B cell (primary cell): ENCODE measurements at regions not wholly inside any gene's neighbourhood (a gene's known extent, or its start where the extent isn't known, plus 50 kb on each side); places are given as distances from the start of the nearest gene placed in this dataset.

Experiments
- ATAC-seq: fragments of 200-7000 bp; cut with Tn5 transposase; one replicate; pipeline ENCODE4 v1.10.0; 2021; ENCODE audit warnings: low read depth, mild to moderate bottlenecking, moderate number of reproducible peaks, moderate library complexity
- CTCF ChIA-PET: fragments of 350-600 bp; sonication (Branson Sonifier 250); formaldehyde crosslinking; loops from one replicate; lab custom pipeline; 2021; ENCODE audit warnings: antibody characterized with exemption, inconsistent platforms; lab: Charles Lee
- POLR2A ChIA-PET: fragments of 350-600 bp; sonication (Branson Sonifier 250); formaldehyde crosslinking; loops from one replicate; lab custom pipeline; 2021; ENCODE audit warnings: antibody characterized with exemption; lab: Charles Lee
- DNase-seq: peaks from one replicate; pipeline ENCODE4 v3.0.0; 2013
- H2AFZ ChIP-seq: 2 replicates; pipeline ENCODE4 v1.6.1; 2012; ENCODE audit warnings: mild to moderate bottlenecking, low read depth, low read length; ENCODE audit not compliant: insufficient read depth, poor library complexity, severe bottlenecking
- H3K27ac ChIP-seq, 2 donors: 1 replicate in 1 of 2; 2 replicates in 1 of 2; pipeline ENCODE4 v1.5.1; 2012 to 2013; ENCODE audit warnings: low read length in 2 of 2, mild to moderate bottlenecking in 2 of 2, moderate library complexity in 1 of 2
- H3K27me3 ChIP-seq, 4 experiments: fragments of 200-600 bp in 1 of 4; sonication (generic) in 1 of 4; replicated peaks in 1 of 4; 1 replicate in 2 of 4; 2 replicates in 2 of 4; pipeline versions ENCODE4 v1.6.1 to v1.7.0; 2013 to 2016; ENCODE audit warnings: low read length in 3 of 4, mild to moderate bottlenecking in 2 of 4, mixed read lengths in 1 of 4, moderate library complexity in 1 of 4; ENCODE audit not compliant: insufficient read depth in 4 of 4, control insufficient read depth in 3 of 4; ENCODE audit errors: control extremely low read depth in 1 of 4
- H3K36me3 ChIP-seq, 2 experiments: replicated peaks in 1 of 2; 1 replicate in 1 of 2; 2 replicates in 1 of 2; pipeline versions ENCODE4 v1.6.1 to v1.7.1; 2013; ENCODE audit warnings: low read length in 1 of 2; ENCODE audit not compliant: insufficient read depth in 2 of 2, control insufficient read depth in 1 of 2; ENCODE audit errors: control extremely low read depth in 1 of 2, extremely low read depth in 1 of 2
- H3K4me1 ChIP-seq, 2 donors: fragments of 200-600 bp in 1 of 2; sonication (generic) in 1 of 2; 1 replicate in 1 of 2; 2 replicates in 1 of 2; pipeline versions ENCODE4 v1.5.1 to v1.6.1; 2013 to 2017; ENCODE audit warnings: low read length in 2 of 2; ENCODE audit not compliant: control insufficient read depth in 2 of 2, insufficient read depth in 2 of 2
- H3K4me2 ChIP-seq: replicated peaks from 2 replicates; pipeline ENCODE3; 2012; ENCODE audit warnings: mild to moderate bottlenecking, low read depth, low read length; ENCODE audit not compliant: poor library complexity, severe bottlenecking
- H3K4me3 ChIP-seq, 5 experiments: fragments of 200-600 bp in 1 of 5; sonication (generic) in 1 of 5; 1 replicate in 3 of 5; 2 replicates in 2 of 5; pipeline versions ENCODE4 v1.5.1 to v1.7.0; 2011 to 2016; ENCODE audit warnings: low read length in 4 of 5, mild to moderate bottlenecking in 4 of 5, low read depth in 2 of 5, control low read depth in 1 of 5, moderate library complexity in 1 of 5; ENCODE audit not compliant: insufficient read depth in 1 of 5; ENCODE audit errors: control extremely low read depth in 1 of 5, extremely low read depth in 1 of 5
- H3K79me2 ChIP-seq: fragments of 200-600 bp; sonication (generic); one replicate; pipeline ENCODE4 v1.6.0; 2016; ENCODE audit warnings: low read length; ENCODE audit not compliant: control insufficient read depth, insufficient read depth
- H3K9ac ChIP-seq: fragments of 200-600 bp; sonication (generic); 2 replicates; pipeline ENCODE4 v1.6.1; 2017; ENCODE audit warnings: mild to moderate bottlenecking, low read length, moderate library complexity
- H3K9me3 ChIP-seq, 3 donors: one replicate each; pipeline versions ENCODE4 v1.6.1 to v1.7.1; 2013; ENCODE audit warnings: low read length in 2 of 3; ENCODE audit not compliant: control insufficient read depth in 2 of 3, insufficient read depth in 1 of 3; ENCODE audit errors: control extremely low read depth in 1 of 3
- H4K20me1 ChIP-seq: 2 replicates; pipeline ENCODE4 v1.6.0; 2012; ENCODE audit warnings: mild to moderate bottlenecking, low read length; ENCODE audit not compliant: insufficient read depth, control insufficient read depth, poor library complexity, severe bottlenecking
- H3K27ac Mint-ChIP-seq: one replicate; pipeline ENCODE4 v1.8.0; 2021; ENCODE audit warnings: mixed read lengths
- H3K27me3 Mint-ChIP-seq: one replicate; pipeline ENCODE4 v1.8.0; 2021; ENCODE audit warnings: mixed read lengths
- H3K4me1 Mint-ChIP-seq: one replicate; pipeline ENCODE4 v1.8.0; 2021; ENCODE audit warnings: mixed read lengths
- H3K4me3 Mint-ChIP-seq: one replicate; pipeline ENCODE4 v1.8.0; 2021; ENCODE audit warnings: mixed read lengths
- H3K9me3 Mint-ChIP-seq: one replicate; pipeline ENCODE4 v1.8.0; 2022; ENCODE audit warnings: mixed read lengths; ENCODE audit not compliant: insufficient read depth
- EZH2 ChIP-seq: IDR thresholded peaks from 2 replicates; pipeline ENCODE4 v1.6.1; 2012; ENCODE audit warnings: borderline replicate concordance, low read depth, mild to moderate bottlenecking, moderate library complexity, low read length; ENCODE audit not compliant: insufficient read depth, poor library complexity, severe bottlenecking
- whole genome bisulfite sequencing: methylation state at CpG from one replicate; pipeline ENCODE4 v1.1.5; 2013; ENCODE audit warnings: missing lambda C conversion rate; ENCODE audit not compliant: insufficient coverage; 5-methylcytosine and 5-hydroxymethylcytosine counted together
- intact Hi-C: fragments of 100-400 bp; cut with micrococcal nuclease; formaldehyde crosslinking; loops from one replicate; pipeline ENCODE4 v1.10.0; 2022
- TF ChIP-seq, protein P1 (sequence below): fragments of 200-600 bp; IDR thresholded peaks from one replicate; pipeline ENCODE4 v1.8.0; 2022; ENCODE audit warnings: antibody characterized with exemption, mild to moderate bottlenecking

DNA sequence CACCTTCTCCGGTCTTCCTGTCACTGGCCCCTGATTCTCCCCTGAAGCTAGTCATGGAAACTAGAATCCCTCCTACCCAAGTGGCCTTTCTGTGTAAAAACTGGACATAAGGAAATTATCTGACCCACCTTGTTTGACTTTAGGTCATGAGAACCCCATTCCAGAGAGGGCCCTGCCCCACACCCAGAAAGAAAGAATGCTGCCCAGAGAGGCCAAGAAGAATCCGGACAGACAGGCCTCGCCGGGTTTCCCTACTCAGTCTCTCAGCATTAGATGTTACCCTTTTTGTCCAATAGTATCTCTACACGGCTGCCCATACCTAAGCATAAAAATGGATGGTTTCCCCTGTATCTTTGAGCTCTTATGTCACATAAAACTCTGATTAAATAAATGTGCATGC, 83.3 kb upstream of the HELT start:
- peaks cover 0 to 6% (median 0%) of the 10 kb centered on the region in 4 experiments for H3K27me3 ChIP-seq
- H3K36me3 ChIP-seq: no peaks in the 10 kb centered on the region
- H2AFZ ChIP-seq: no peak overlapping the region
- no peak for DNase-seq
- TF ChIP-seq EZH2: no peak
- TF ChIP-seq, protein P1, sequence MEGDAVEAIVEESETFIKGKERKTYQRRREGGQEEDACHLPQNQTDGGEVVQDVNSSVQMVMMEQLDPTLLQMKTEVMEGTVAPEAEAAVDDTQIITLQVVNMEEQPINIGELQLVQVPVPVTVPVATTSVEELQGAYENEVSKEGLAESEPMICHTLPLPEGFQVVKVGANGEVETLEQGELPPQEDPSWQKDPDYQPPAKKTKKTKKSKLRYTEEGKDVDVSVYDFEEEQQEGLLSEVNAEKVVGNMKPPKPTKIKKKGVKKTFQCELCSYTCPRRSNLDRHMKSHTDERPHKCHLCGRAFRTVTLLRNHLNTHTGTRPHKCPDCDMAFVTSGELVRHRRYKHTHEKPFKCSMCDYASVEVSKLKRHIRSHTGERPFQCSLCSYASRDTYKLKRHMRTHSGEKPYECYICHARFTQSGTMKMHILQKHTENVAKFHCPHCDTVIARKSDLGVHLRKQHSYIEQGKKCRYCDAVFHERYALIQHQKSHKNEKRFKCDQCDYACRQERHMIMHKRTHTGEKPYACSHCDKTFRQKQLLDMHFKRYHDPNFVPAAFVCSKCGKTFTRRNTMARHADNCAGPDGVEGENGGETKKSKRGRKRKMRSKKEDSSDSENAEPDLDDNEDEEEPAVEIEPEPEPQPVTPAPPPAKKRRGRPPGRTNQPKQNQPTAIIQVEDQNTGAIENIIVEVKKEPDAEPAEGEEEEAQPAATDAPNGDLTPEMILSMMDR: no peak
- no peak overlapping the region for H3K27ac ChIP-seq
- H3K4me1 ChIP-seq: no peaks in the 10 kb centered on the region
- H3K79me2 ChIP-seq: no peaks in the 10 kb centered on the region
- H3K4me3 ChIP-seq: no peak overlapping the region
- Mint-ChIP-seq H3K27me3 (peaks cover 18% of the 10 kb centered on the region), H3K4me1 (no peaks in the 10 kb centered on the region), H3K9me3 (peaks cover 2% of the 10 kb centered on the region), H3K27ac (no peak overlapping the region), H3K4me3 (no peak overlapping the region)
- H3K9me3 ChIP-seq: no peaks in the 10 kb centered on the region
- intact Hi-C loops: no loop called here
- H3K4me2 ChIP-seq: no peak overlapping the region
- H3K9ac ChIP-seq: no peak overlapping the region
- POLR2A ChIA-PET: no interaction called here
- ATAC-seq: no peak
- CTCF ChIA-PET: no interaction called here
- WGBS: 95% methylated on average over 3 of the region's 5 CpGs
- H4K20me1 ChIP-seq: no peaks in the 10 kb centered on the region

DNA sequence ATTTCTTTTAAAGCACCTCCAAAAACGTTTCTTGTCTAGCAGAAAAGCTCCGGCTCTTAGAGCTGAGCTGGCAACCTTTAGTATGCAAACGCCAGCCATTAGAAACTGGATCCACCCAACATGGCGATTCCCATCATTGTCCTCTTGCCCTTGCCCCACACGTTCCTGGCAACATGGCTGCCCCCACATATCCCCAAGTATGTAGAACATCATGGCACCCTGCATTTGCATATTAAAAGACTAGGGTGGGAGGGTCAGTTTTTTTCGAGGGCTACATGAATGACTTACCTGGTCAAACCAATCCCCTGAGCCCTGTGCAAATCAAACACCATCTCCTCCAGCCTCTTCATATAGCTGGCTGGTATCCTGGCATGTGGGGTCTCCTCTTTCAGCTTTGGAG, 82.2 kb upstream of the HELT start:
- WGBS: 98% methylated on average over 5 of the region's 6 CpGs
- no peaks in the 10 kb centered on the region for H3K4me1 Mint-ChIP-seq
- DNase-seq (no peak), ATAC-seq (no peak)
- H3K9me3 ChIP-seq: no peaks in the 10 kb centered on the region
- intact Hi-C loops: no loop called here
- ChIA-PET CTCF (no interaction called here), POLR2A (no interaction called here)
- H3K27ac ChIP-seq: no peak overlapping the region
- no peak overlapping the region for H3K9ac ChIP-seq
- no peaks in the 10 kb centered on the region for H3K36me3 ChIP-seq
- no peak overlapping the region for H3K4me2 ChIP-seq
- TF ChIP-seq, protein P1: no peak
- no peak for TF ChIP-seq EZH2
- no peak overlapping the region for H2AFZ ChIP-seq
- peaks cover 0 to 6% (median 0%) of the 10 kb centered on the region in 4 experiments for H3K27me3 ChIP-seq
- peaks cover 18% of the 10 kb centered on the region for H3K27me3 Mint-ChIP-seq
- no peak overlapping the region for H3K4me3 ChIP-seq
- no peaks in the 10 kb centered on the region for H3K4me1 ChIP-seq
- H3K4me3 Mint-ChIP-seq: no peak overlapping the region
- peaks cover 2% of the 10 kb centered on the region for H3K9me3 Mint-ChIP-seq
- H4K20me1 ChIP-seq: no peaks in the 10 kb centered on the region
- H3K27ac Mint-ChIP-seq: no peak overlapping the region
- no peaks in the 10 kb centered on the region for H3K79me2 ChIP-seq
